ENCODE measurements at regions not wholly inside any gene's neighbourhood (a gene's known extent, or its start where the extent isn't known, plus 50 kb on each side); places are given as distances from the start of the nearest gene placed in this dataset.

DNA sequence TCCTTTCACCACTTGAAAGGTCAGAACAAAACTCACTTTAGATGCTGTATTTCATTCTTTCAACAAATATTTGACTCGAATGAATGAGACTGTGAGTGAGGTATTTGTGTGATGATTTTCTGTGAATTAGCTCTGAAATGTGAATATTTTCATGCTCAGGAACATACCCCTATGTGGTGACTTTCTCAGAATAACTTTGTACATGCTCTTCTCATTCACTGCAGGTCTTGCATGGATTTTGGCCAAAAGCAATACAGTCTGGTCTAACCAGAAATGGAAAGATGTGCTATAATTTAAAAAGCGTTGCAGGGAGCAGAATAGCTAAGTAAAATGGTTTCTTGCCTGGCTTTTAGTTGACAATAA, 75.5 kb downstream of the MYCN start:
- no peak overlapping the region for H3K27ac Mint-ChIP-seq
- no peaks in the 10 kb centered on the region for H3K36me3 Mint-ChIP-seq (ENCODE audit: low read depth)
- H3K9me3 Mint-ChIP-seq, result no peaks in the 10 kb centered on the region
- H3K4me1 Mint-ChIP-seq (ENCODE audit: low read depth), result no peaks in the 10 kb centered on the region
- intact Hi-C loops (cut with micrococcal nuclease), result no loop called here
- no peak overlapping the region for H3K4me3 Mint-ChIP-seq (ENCODE audit: low read depth)
- DNase-seq (ENCODE audit: low spot score), result no peak
- peaks cover 22% of the 10 kb centered on the region for H3K27me3 Mint-ChIP-seq (ENCODE audit: low read depth)

- Mint-ChIP-seq H3K4me1 (ENCODE audit: low read depth) (no peaks in the 10 kb centered on the region), H3K9me3 (no peaks in the 10 kb centered on the region), H3K4me3 (ENCODE audit: low read depth) (no peak overlapping the region), H3K27ac (no peak overlapping the region), H3K27me3 (ENCODE audit: low read depth) (peaks cover 22% of the 10 kb centered on the region), H3K36me3 (ENCODE audit: low read depth) (no peaks in the 10 kb centered on the region)
- intact Hi-C loops (cut with micrococcal nuclease), result no loop called here
- no peak for DNase-seq (ENCODE audit: low spot score)
Measured at GRCh38 chr2:16015210-16015902, 75.0 kb downstream of the MYCN start.

DNA sequence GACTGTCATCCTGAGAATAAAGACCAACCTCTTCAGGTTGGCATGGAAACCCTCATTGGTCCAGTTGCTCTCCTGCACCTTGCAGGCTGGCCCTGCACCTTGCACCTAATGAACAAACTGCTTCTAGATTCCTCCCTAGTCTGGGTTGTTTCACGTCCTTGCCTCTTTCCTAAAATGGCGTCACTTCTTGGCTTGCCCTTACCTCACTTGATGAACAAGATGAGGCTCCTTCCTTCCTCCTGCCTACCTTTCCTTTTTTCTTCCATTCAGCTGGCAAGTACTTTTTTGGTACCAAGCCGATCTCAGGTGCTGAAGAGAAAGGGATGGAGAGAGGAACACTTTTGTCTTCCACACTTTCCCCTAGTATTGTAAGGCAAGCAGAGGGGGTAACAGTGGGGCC, 74.5 kb downstream of the MYCN start:
- H3K4me1 Mint-ChIP-seq (ENCODE audit: low read depth), result no peaks in the 10 kb centered on the region
- no peaks in the 10 kb centered on the region for H3K9me3 Mint-ChIP-seq
- H3K27ac Mint-ChIP-seq, result no peak overlapping the region
- H3K36me3 Mint-ChIP-seq (ENCODE audit: low read depth), result no peaks in the 10 kb centered on the region
- no peak overlapping the region for H3K4me3 Mint-ChIP-seq (ENCODE audit: low read depth)
- intact Hi-C loops (cut with micrococcal nuclease), result no loop called here
- peaks cover 22% of the 10 kb centered on the region for H3K27me3 Mint-ChIP-seq (ENCODE audit: low read depth)
- no peak for DNase-seq (ENCODE audit: low spot score)

GRCh38 chr2:16014041-16014787, 73.9 kb downstream of the MYCN start:
- H3K36me3 Mint-ChIP-seq (ENCODE audit: low read depth), result no peaks in the 10 kb centered on the region

GRCh38 chr2:16013359-16013911, 73.1 kb downstream of the MYCN start:
- H3K4me1 Mint-ChIP-seq (ENCODE audit: low read depth), result no peaks in the 10 kb centered on the region
- no peaks in the 10 kb centered on the region for H3K36me3 Mint-ChIP-seq (ENCODE audit: low read depth)
- DNase-seq (ENCODE audit: low spot score), result no peak
- H3K27me3 Mint-ChIP-seq (ENCODE audit: low read depth), result peaks cover 22% of the 10 kb centered on the region
- intact Hi-C loops (cut with micrococcal nuclease), result no loop called here
- no peaks in the 10 kb centered on the region for H3K9me3 Mint-ChIP-seq
- no peak overlapping the region for H3K4me3 Mint-ChIP-seq (ENCODE audit: low read depth)
- H3K27ac Mint-ChIP-seq, result no peak overlapping the region

More at GRCh38 chr2:16014041-16014787, 73.9 kb downstream of the MYCN start:
- H3K9me3 Mint-ChIP-seq, result no peaks in the 10 kb centered on the region
- no peak overlapping the region for H3K4me3 Mint-ChIP-seq (ENCODE audit: low read depth)
- intact Hi-C loops (cut with micrococcal nuclease), result no loop called here
- no peaks in the 10 kb centered on the region for H3K4me1 Mint-ChIP-seq (ENCODE audit: low read depth)
- peaks cover 22% of the 10 kb centered on the region for H3K27me3 Mint-ChIP-seq (ENCODE audit: low read depth)
- H3K27ac Mint-ChIP-seq, result no peak overlapping the region
- DNase-seq (ENCODE audit: low spot score), result no peak

- Mint-ChIP-seq H3K27me3 (ENCODE audit: low read depth) (peaks cover 22% of the 10 kb centered on the region), H3K36me3 (ENCODE audit: low read depth) (no peaks in the 10 kb centered on the region), H3K4me3 (ENCODE audit: low read depth) (no peak overlapping the region), H3K9me3 (no peaks in the 10 kb centered on the region), H3K27ac (no peak overlapping the region), H3K4me1 (ENCODE audit: low read depth) (no peaks in the 10 kb centered on the region)
- no peak for DNase-seq (ENCODE audit: low spot score)
- intact Hi-C loops (cut with micrococcal nuclease), result no loop called here
Measured at GRCh38 chr2:16012626-16013358, 72.4 kb downstream of the MYCN start.

- H3K4me1 Mint-ChIP-seq (ENCODE audit: low read depth), result no peaks in the 10 kb centered on the region
- no peak for DNase-seq (ENCODE audit: low spot score)
- no peak overlapping the region for H3K27ac Mint-ChIP-seq
- no peaks in the 10 kb centered on the region for H3K36me3 Mint-ChIP-seq (ENCODE audit: low read depth)
- H3K9me3 Mint-ChIP-seq, result no peaks in the 10 kb centered on the region
- H3K4me3 Mint-ChIP-seq (ENCODE audit: low read depth), result no peak overlapping the region
- intact Hi-C loops (cut with micrococcal nuclease), result no loop called here
- H3K27me3 Mint-ChIP-seq (ENCODE audit: low read depth), result peaks cover 22% of the 10 kb centered on the region
Measured at GRCh38 chr2:16012029-16012596, 71.8 kb downstream of the MYCN start.

- peaks cover 22% of the 10 kb centered on the region for H3K27me3 Mint-ChIP-seq (ENCODE audit: low read depth)
- H3K9me3 Mint-ChIP-seq, result no peaks in the 10 kb centered on the region
- H3K4me3 Mint-ChIP-seq (ENCODE audit: low read depth), result no peak overlapping the region
- no peaks in the 10 kb centered on the region for H3K36me3 Mint-ChIP-seq (ENCODE audit: low read depth)
- no peaks in the 10 kb centered on the region for H3K4me1 Mint-ChIP-seq (ENCODE audit: low read depth)
- intact Hi-C loops (cut with micrococcal nuclease), result no loop called here
- H3K27ac Mint-ChIP-seq, result no peak overlapping the region
- no peak for DNase-seq (ENCODE audit: low spot score)
Measured at GRCh38 chr2:16011621-16011960, 71.2 kb downstream of the MYCN start.

- no peak overlapping the region for H3K27ac Mint-ChIP-seq
- H3K36me3 Mint-ChIP-seq (ENCODE audit: low read depth), result no peaks in the 10 kb centered on the region
- H3K9me3 Mint-ChIP-seq, result no peaks in the 10 kb centered on the region
- H3K4me3 Mint-ChIP-seq (ENCODE audit: low read depth), result no peak overlapping the region
- DNase-seq (ENCODE audit: low spot score), result no peak
- peaks cover 21% of the 10 kb centered on the region for H3K27me3 Mint-ChIP-seq (ENCODE audit: low read depth)
- no peaks in the 10 kb centered on the region for H3K4me1 Mint-ChIP-seq (ENCODE audit: low read depth)
- intact Hi-C loops (cut with micrococcal nuclease), result no loop called here
Measured at GRCh38 chr2:16010951-16011620, 70.7 kb downstream of the MYCN start.

GRCh38 chr2:16010011-16010410, 69.7 kb downstream of the MYCN start:
- intact Hi-C loops (cut with micrococcal nuclease), result no loop called here
- DNase-seq (ENCODE audit: low spot score), result no peak

DNA sequence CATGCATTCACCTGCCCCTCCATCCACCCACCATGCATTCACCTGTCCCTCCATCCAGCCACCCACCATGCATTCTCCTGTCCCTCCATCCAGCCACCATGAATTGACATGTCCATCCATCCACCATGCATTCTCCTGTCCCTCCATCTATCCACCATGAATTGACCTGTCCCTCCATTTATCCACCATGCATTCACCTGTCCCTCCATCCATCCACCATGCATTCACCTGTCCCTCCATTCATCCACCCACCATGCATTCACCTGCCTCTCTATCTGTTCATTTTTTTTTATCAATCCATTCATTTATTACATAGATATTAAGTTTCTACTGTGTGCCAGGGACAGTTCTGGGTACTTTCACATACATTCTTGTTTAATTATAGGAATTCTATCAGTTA, 69.2 kb downstream of the MYCN start:
- intact Hi-C loops (cut with micrococcal nuclease), result no loop called here
- H3K4me3 Mint-ChIP-seq (ENCODE audit: low read depth), result no peak overlapping the region
- H3K36me3 Mint-ChIP-seq (ENCODE audit: low read depth), result no peaks in the 10 kb centered on the region
- no peaks in the 10 kb centered on the region for H3K9me3 Mint-ChIP-seq
- H3K4me1 Mint-ChIP-seq (ENCODE audit: low read depth), result no peaks in the 10 kb centered on the region
- DNase-seq (ENCODE audit: low spot score), result no peak
- peaks cover 14% of the 10 kb centered on the region for H3K27me3 Mint-ChIP-seq (ENCODE audit: low read depth)
- no peak overlapping the region for H3K27ac Mint-ChIP-seq

More at GRCh38 chr2:16010011-16010410, 69.7 kb downstream of the MYCN start:
- Mint-ChIP-seq H3K4me3 (ENCODE audit: low read depth) (no peak overlapping the region), H3K36me3 (ENCODE audit: low read depth) (no peaks in the 10 kb centered on the region), H3K4me1 (ENCODE audit: low read depth) (no peaks in the 10 kb centered on the region), H3K27me3 (ENCODE audit: low read depth) (peaks cover 19% of the 10 kb centered on the region), H3K9me3 (no peaks in the 10 kb centered on the region), H3K27ac (no peak overlapping the region)

GRCh38 chr2:16008856-16009255, 68.5 kb downstream of the MYCN start:
- intact Hi-C loops (cut with micrococcal nuclease), result no loop called here
- no peak overlapping the region for H3K4me3 Mint-ChIP-seq (ENCODE audit: low read depth)
- H3K9me3 Mint-ChIP-seq, result no peaks in the 10 kb centered on the region
- H3K4me1 Mint-ChIP-seq (ENCODE audit: low read depth), result no peaks in the 10 kb centered on the region
- DNase-seq (ENCODE audit: low spot score), result no peak
- no peaks in the 10 kb centered on the region for H3K36me3 Mint-ChIP-seq (ENCODE audit: low read depth)
- peaks cover 8% of the 10 kb centered on the region for H3K27me3 Mint-ChIP-seq (ENCODE audit: low read depth)
- H3K27ac Mint-ChIP-seq, result no peak overlapping the region

Measured in activated T-helper 2 cell treated with anti-CD3 and anti-CD28 coated beads, Interferon-gamma antibody, Interleukin-2, Interleukin-4, amounts not matched to agents 10 μg/mL and 5 μg/mL and 100 μg/mL, durations not matched to agents 14 hours and 24 hours and 36 hours (primary cell).